GM12878 (cell line): ENCODE measurements at regions not wholly inside any gene's neighbourhood (a gene's known extent, or its start where the extent isn't known, plus 50 kb on each side); places are given as distances from the start of the nearest gene placed in this dataset.

ENCODE experiments used
- ATAC-seq: fragments of 200-7000 bp; cut with Tn5 transposase; 3 replicates; pipeline ENCODE4 v1.9.1; 2020; ENCODE audit warnings: mild to moderate bottlenecking, moderate library complexity
- BruUV-seq: library from RNA; stranded (reverse); fragments of 400-500 nt; replicated peaks from 2 replicates; lab custom pipeline; 2021; lab: Mats Ljungman, UMichigan
- CTCF ChIA-PET: fragments of 300-600 bp; sonication (Branson Sonifier 250); formaldehyde crosslinking; extraction: SDS; loops from one replicate; lab custom pipeline; 2021; ENCODE audit warnings: inconsistent platforms; lab: Yijun Ruan, JAX
- POLR2A ChIA-PET: fragments of 350-600 bp; formaldehyde crosslinking; extraction: SDS; loops from one replicate; lab custom pipeline; 2021; ENCODE audit warnings: inconsistent platforms; lab: Charles Lee
- RAD21 ChIA-PET: fragments of 300-600 bp; sonication (Branson Sonifier 250); formaldehyde crosslinking; loops from one replicate; lab custom pipeline; 2023; ENCODE audit warnings: antibody characterized with exemption; ENCODE audit not compliant: unreplicated experiment; lab: Charles Lee
- SMC1A ChIA-PET: fragments of 300-600 bp; sonication (Branson Sonifier 250); formaldehyde crosslinking; loops from one replicate; lab custom pipeline; 2023; ENCODE audit not compliant: unreplicated experiment, uncharacterized antibody; lab: Charles Lee
- DNase-seq: peaks from one replicate; pipeline ENCODE4 v3.0.0-alpha.2; 2011; ENCODE audit warnings: low read depth, low spot score
- FAIRE-seq: peaks from 3 replicates; lab custom pipeline; 2011; peaks lifted over from hg19 to GRCh38; lab: Jason Lieb, UNC
- H2AFZ ChIP-seq: 2 replicates; pipeline ENCODE4 v1.6.0; 2011; ENCODE audit warnings: low read depth, low read length, control low read depth; ENCODE audit not compliant: control insufficient read depth
- H3K27ac ChIP-seq: 2 replicates; pipeline ENCODE4 v1.5.1; 2011; ENCODE audit warnings: control low read depth; ENCODE audit not compliant: control insufficient read depth, insufficient read depth
- H3K27me3 ChIP-seq, 2 experiments: replicated peaks in 1 of 2; 2 replicates each; pipeline versions ENCODE4 v1.6.0 to v1.6.1; 2011; ENCODE audit warnings: low read length in 1 of 2; ENCODE audit not compliant: control insufficient read depth in 2 of 2, insufficient read depth in 2 of 2
- H3K36me3 ChIP-seq, 2 experiments: 2 replicates each; pipeline ENCODE4 v1.5.1; 2011; ENCODE audit warnings: low read length in 1 of 2; ENCODE audit not compliant: control insufficient read depth in 2 of 2, insufficient read depth in 2 of 2
- H3K4me1 ChIP-seq: 2 replicates; pipeline ENCODE4 v1.6.1; 2011; ENCODE audit warnings: mild to moderate bottlenecking, low read length, moderate library complexity, mixed read lengths; ENCODE audit not compliant: control insufficient read depth, insufficient read depth
- H3K4me2 ChIP-seq: 2 replicates; pipeline ENCODE4 v1.6.0; 2011; ENCODE audit warnings: control low read depth; ENCODE audit not compliant: control insufficient read depth, insufficient read depth
- H3K4me3 ChIP-seq: fragments of 200-600 bp; sonication (generic); 2 replicates; pipeline ENCODE4 v1.5.1; 2016
- H3K79me2 ChIP-seq: 2 replicates; pipeline ENCODE4 v1.6.0; 2011; ENCODE audit warnings: low read length; ENCODE audit not compliant: control insufficient read depth, insufficient read depth
- H3K9ac ChIP-seq: 2 replicates; pipeline ENCODE4 v1.8.0; 2011; ENCODE audit warnings: low read length, control low read depth, mixed read lengths; ENCODE audit not compliant: control insufficient read depth, insufficient read depth
- H3K9me3 ChIP-seq: replicated peaks from 3 replicates; pipeline ENCODE4 v1.5.1; 2011; ENCODE audit warnings: mild to moderate bottlenecking, low read length; ENCODE audit not compliant: control insufficient read depth, insufficient read depth
- H4K20me1 ChIP-seq: 2 replicates; pipeline ENCODE4 v1.6.0; 2011; ENCODE audit not compliant: control insufficient read depth, insufficient read depth
- ATF2 ChIP-seq: IDR thresholded peaks from 2 replicates; pipeline ENCODE4 v1.6.1; 2012; ENCODE audit warnings: low read length, inconsistent platforms
- CBX3 ChIP-seq: fragments of 200-600 bp; sonication (generic); IDR thresholded peaks from 2 replicates; pipeline ENCODE4 v1.6.1; 2016; ENCODE audit warnings: low read depth, borderline replicate concordance
- DPF2 ChIP-seq: fragments of 450-650 bp; IDR thresholded peaks from 2 replicates; pipeline ENCODE4 v1.6.1; 2017; ENCODE audit warnings: mild to moderate bottlenecking
- ETV6 ChIP-seq, 2 experiments: fragments of 450-650 bp in 1 of 2; IDR thresholded peaks in 1 of 2; conservative IDR thresholded peaks in 1 of 2; 2 replicates each; pipeline ENCODE4 v1.6.1; 2014; ENCODE audit warnings: antibody characterized with exemption in 1 of 2, borderline replicate concordance in 1 of 2, low read depth in 1 of 2, mild to moderate bottlenecking in 1 of 2, moderate library complexity in 1 of 2
- NKRF ChIP-seq: fragments of 450-650 bp; conservative IDR thresholded peaks from 2 replicates; pipeline ENCODE4 v1.6.1; 2017; ENCODE audit warnings: mild to moderate bottlenecking, moderate library complexity
- SIX5 ChIP-seq: IDR thresholded peaks from 2 replicates; pipeline ENCODE4 v1.6.1; 2011; ENCODE audit warnings: mild to moderate bottlenecking, low read depth, low read length, moderate library complexity; ENCODE audit not compliant: severe bottlenecking
- SMAD1 ChIP-seq: fragments of 450-650 bp; IDR thresholded peaks from 2 replicates; pipeline ENCODE4 v1.6.1; 2018; ENCODE audit warnings: mild to moderate bottlenecking, low read depth; ENCODE audit not compliant: partially characterized antibody
- STAT1 ChIP-seq: fragments of 450-650 bp; conservative IDR thresholded peaks from 2 replicates; pipeline ENCODE4 v1.6.1; 2014; ENCODE audit warnings: antibody characterized with exemption, mild to moderate bottlenecking
- TCF12 ChIP-seq: IDR thresholded peaks from 2 replicates; pipeline ENCODE4 v1.6.1; 2011; ENCODE audit warnings: low read depth, mild to moderate bottlenecking, low read length
- ZBTB4 ChIP-seq: fragments of 450-650 bp; formaldehyde crosslinking; IDR thresholded peaks from 2 replicates; pipeline ENCODE4 v1.4.0; 2022; ENCODE audit warnings: mild to moderate bottlenecking, moderate library complexity
- WGBS: methylation state at CpG from one replicate; pipeline ENCODE4 v1.1.6; 2016; ENCODE audit warnings: low lambda C conversion rate; ENCODE audit not compliant: insufficient replicate concordance, insufficient coverage; ENCODE audit errors: missing lambda C conversion rate; 5-methylcytosine and 5-hydroxymethylcytosine counted together
- in situ Hi-C: fragments of 300-500 bp; cut with MboI; formaldehyde crosslinking; loops from 9 replicates; pipeline ENCODE4 v1.14.3; 2018; ENCODE audit warnings: mixed read lengths
- intact Hi-C: fragments of 100-400 bp; cut with micrococcal nuclease; formaldehyde crosslinking; loops from one replicate; pipeline ENCODE4 v1.14.2; 2022; ENCODE audit not compliant: unreplicated experiment

GRCh38 chr3:182451871-182452270 is 341.4 kb upstream of the ATP11B start:
- H3K9ac ChIP-seq: no peak overlapping the region
- no peak for ATAC-seq
- in situ Hi-C loops: no loop called here
- H3K79me2 ChIP-seq: no peaks in the 10 kb centered on the region
- 90% methylated on average over 2 of the region's 2 CpGs for WGBS
- CTCF ChIA-PET: no interaction called here
- RAD21 ChIA-PET: interaction anchor here (0.7 kb wide), 2 partner anchors 36 to 750 kb away, joined by 3 read pairs; no protein-coding TSS in a partner anchor
- no peaks in the 10 kb centered on the region for H3K4me1 ChIP-seq
- SMC1A ChIA-PET: interaction anchor here (1.2 to 1.3 kb wide), 2 partner anchors 8 to 14 kb away, joined by 4 to 6 read pairs; no protein-coding TSS in a partner anchor
- intact Hi-C loops: no loop called here
- TF ChIP-seq ETV6 (conservative IDR thresholded peaks at IDR 0.05 in 1 of 2, IDR thresholded peaks at IDR 0.05 in 1 of 2; ENCODE audit: borderline replicate concordance in 1 of 2, low read depth in 1 of 2) (no peak), NKRF (no peak)
- TF ChIP-seq, all 136 proteins: peak for 0
- POLR2A ChIA-PET: no interaction called here
- FAIRE-seq (no peak), DNase-seq (no peak)
- no peaks in the 10 kb centered on the region; a peak in 2 of 4 replicates for H3K27me3 ChIP-seq
- no peak overlapping the region for H3K4me2 ChIP-seq
- no peaks in the 10 kb centered on the region for H3K9me3 ChIP-seq
- no peak overlapping the region for H3K4me3 ChIP-seq
- no TSS peak for BruUV-seq
- H3K27ac ChIP-seq: no peak overlapping the region
- H2AFZ ChIP-seq: no peak overlapping the region
- H3K36me3 ChIP-seq: no peaks in the 10 kb centered on the region
- H4K20me1 ChIP-seq: no peaks in the 10 kb centered on the region

- Histone ChIP-seq H3K9ac (no peak overlapping the region), H4K20me1 (no peaks in the 10 kb centered on the region), H3K9me3 (no peaks in the 10 kb centered on the region), H3K27me3 (no peaks in the 10 kb centered on the region; a peak in 2 of 4 replicates), H3K79me2 (no peaks in the 10 kb centered on the region), H3K36me3 (no peaks in the 10 kb centered on the region), H3K27ac (no peak overlapping the region), H3K4me2 (no peak overlapping the region), H3K4me1 (no peaks in the 10 kb centered on the region), H2AFZ (no peak overlapping the region), H3K4me3 (no peak overlapping the region)
- WGBS: 3% methylated on average over 3 of the region's 3 CpGs
- FAIRE-seq (no peak), ATAC-seq (no peak), DNase-seq (no peak)
- BruUV-seq: no TSS peak
- RAD21 ChIA-PET: no interaction called here
- in situ Hi-C loops: no loop called here
- SMC1A ChIA-PET: interaction anchor here (1.9 kb wide), 1 partner anchor 14 kb away, joined by 4 read pairs; no protein-coding TSS in a partner anchor
- POLR2A ChIA-PET: no interaction called here
- intact Hi-C loops: no loop called here
- CTCF ChIA-PET: interaction anchor here (1.2 to 1.6 kb wide), 2 partner anchors 13 to 36 kb away, joined by 3 to 5 read pairs; no protein-coding TSS in a partner anchor
- TF ChIP-seq ZBTB4 (CRISPR knock-in tag) (no peak), ATF2 (no peak), SIX5 (no peak), SMAD1 (no peak), DPF2 (no peak), CBX3 (no peak), TCF12 (no peak), STAT1 (no peak)
Observed at GRCh38 chr3:182455011-182455410, 338.3 kb upstream of the ATP11B start.
